WI38 (cell line): ENCODE measurements at regions not wholly inside any gene's neighbourhood (a gene's known extent, or its start where the extent isn't known, plus 50 kb on each side); places are given as distances from the start of the nearest gene placed in this dataset.

Source experiments
- H3K4me3 ChIP-seq: 2 replicates; pipeline ENCODE4 v1.5.1; 2011; ENCODE audit warnings: low read depth, mild to moderate bottlenecking, control low read depth, low read length
- TF ChIP-seq, protein P1 (sequence below): IDR thresholded peaks from 2 replicates; pipeline ENCODE4 v1.5.1; 2012; ENCODE audit warnings: low read depth, mild to moderate bottlenecking, control low read depth, low read length

DNA sequence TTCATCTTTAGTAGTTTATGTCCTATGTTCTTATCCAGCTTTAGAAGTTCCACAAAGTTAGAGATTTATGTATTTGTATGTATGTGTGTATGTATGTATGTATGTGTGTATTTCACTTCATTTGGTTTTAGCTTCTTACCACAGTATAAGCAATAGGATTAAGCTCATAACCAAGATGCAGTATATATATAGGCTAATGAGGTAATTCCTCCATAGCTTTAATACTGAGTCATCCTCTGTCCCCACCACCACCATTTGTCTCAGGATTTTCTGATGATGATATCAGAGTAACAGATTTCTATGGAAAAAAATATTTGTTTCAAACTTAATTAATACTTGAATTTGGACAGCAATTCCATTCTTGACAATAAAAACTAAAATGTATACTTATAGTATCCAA, 159.2 kb downstream of the SOX11 start:
- H3K4me3 ChIP-seq = no peak overlapping the region
- TF ChIP-seq, protein P1, sequence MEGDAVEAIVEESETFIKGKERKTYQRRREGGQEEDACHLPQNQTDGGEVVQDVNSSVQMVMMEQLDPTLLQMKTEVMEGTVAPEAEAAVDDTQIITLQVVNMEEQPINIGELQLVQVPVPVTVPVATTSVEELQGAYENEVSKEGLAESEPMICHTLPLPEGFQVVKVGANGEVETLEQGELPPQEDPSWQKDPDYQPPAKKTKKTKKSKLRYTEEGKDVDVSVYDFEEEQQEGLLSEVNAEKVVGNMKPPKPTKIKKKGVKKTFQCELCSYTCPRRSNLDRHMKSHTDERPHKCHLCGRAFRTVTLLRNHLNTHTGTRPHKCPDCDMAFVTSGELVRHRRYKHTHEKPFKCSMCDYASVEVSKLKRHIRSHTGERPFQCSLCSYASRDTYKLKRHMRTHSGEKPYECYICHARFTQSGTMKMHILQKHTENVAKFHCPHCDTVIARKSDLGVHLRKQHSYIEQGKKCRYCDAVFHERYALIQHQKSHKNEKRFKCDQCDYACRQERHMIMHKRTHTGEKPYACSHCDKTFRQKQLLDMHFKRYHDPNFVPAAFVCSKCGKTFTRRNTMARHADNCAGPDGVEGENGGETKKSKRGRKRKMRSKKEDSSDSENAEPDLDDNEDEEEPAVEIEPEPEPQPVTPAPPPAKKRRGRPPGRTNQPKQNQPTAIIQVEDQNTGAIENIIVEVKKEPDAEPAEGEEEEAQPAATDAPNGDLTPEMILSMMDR = no peak

DNA sequence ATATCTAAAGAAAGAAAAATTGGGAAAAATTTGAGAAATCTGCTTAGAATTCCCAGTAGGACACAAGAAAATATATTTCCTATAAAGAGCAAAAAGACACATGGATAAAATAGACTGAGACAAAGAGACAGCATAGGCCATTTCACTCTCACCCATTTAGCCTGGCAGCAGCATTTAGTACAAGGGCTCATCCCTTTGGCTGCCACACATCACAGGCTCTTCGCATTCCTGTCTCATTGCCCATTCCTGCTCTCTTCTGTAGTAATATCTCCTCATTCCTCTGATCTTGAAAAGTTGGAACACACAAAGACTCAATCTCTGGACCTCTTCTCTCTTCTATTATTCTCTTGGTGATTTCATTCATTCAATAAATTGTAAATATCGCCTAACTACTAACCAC, 162.6 kb downstream of the SOX11 start:
- TF ChIP-seq, protein P1 = no peak
- no peak overlapping the region for H3K4me3 ChIP-seq

DNA sequence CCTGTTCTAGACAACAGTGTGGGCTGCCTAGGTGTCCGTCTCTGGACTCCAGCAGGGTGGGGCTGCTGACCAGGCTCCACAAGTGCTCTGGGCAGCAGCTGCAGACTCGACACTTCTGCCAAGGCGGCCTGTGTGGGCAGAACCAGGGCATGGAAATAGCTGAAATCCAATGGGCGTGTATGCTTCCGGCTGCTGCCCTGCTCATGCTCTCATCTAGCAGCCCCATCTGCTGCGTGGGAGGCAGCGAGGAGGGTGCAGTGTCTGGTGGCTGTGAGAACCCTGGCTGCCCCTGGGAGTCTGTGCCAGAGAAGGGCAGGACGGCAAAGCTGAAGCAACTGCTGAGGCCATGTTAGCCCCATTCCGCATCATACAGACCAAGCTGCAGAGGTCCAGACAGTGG, 174.9 kb downstream of the SOX11 start:
- no peak overlapping the region for H3K4me3 ChIP-seq
- TF ChIP-seq, protein P1 = no peak

DNA sequence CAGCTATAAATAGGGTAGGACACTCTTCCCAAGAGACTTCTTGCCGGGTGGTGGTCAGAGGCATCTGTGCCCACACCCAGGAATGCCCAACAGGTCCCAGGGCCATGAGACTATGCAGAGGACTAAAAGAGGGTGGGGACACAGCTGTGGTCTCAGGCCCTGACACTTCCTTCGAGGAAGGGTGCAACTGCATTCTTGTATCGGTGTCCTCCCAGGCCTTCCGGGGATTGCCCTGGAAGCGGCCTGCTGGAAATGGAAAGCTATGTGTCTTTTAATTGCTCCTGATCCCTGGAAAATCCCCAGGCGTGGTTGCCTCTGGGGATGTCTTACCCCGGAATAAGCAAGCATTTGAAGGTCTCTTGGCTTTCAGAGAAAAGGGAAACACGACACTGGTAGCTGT, 176.7 kb downstream of the SOX11 start:
- TF ChIP-seq, protein P1 = no peak
- H3K4me3 ChIP-seq = no peak overlapping the region

DNA sequence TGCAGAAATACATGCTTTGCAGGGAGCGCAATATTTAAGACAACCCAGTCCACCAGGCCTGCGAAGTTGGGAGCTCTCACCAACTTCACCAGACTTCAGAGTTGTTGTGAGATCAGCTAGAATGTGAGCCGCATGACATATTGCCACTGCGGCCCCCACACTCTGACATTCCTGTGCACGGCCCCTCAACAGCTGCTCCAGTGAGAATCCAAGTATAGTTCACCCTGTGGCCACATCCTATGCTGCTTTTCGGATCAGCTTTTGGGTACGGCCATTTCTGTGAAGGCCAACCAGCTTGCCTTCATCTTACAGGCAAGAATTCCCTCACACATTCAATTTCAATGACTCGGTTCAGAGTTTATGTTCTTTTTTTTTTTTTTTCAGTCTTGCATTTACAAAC, 177.8 kb downstream of the SOX11 start:
- TF ChIP-seq, protein P1 = no peak
- H3K4me3 ChIP-seq = no peak overlapping the region

DNA sequence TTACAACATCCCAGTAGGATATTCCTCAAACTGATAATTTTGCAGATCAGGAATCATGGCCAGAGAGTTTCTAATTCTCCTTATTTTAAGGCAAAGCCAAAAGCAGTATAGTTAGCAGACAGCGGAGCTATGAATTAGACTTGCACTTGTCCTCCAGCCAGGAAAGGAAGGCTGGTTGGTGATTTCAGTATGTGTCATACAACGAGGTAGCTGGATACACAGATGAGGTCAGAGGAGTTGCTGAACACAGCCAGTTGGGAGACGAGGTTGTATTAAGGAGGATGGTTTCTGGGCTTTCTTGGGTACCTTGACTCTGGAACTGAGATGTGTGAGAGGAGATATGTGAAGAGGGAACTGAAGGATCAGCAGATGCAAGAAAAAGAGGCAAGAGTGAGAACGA, 185.2 kb downstream of the SOX11 start:
- TF ChIP-seq, protein P1 = no peak
- H3K4me3 ChIP-seq = no peak overlapping the region

DNA sequence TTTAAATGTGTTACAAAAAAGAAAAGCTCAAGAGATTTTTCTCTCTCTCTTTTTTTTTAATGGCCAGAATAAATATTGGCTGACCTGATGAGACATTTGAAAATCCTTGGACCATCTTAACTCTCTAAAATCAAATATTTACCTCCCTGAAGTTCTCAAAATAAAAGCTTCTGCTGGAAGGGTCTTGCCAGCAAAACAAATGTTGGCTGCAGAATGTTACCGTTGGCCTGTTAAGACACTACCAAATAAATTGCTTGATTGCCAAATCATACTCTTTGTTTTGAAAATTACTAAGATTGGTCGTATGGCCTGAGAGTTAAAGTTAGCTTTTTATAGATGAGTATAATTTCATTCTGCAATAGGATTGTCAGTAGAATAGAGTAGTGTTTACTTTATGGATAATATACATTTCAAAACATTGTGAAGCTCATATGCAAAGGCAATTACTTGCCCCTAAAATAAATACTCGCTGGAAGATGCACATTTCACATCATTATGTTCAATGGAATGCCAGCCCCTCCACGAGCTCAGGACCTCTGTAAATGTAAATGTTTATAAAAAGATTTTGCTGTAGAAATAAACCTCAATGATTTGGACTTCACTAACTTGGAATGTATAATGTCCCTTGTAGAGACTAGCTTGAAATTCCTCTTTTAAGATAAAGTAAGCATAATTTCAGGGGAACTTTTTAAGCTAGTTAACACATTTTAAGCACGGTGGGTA, 193.4 kb downstream of the SOX11 start:
- TF ChIP-seq, protein P1 = no peak
- H3K4me3 ChIP-seq = no peak overlapping the region
